CD14-positive monocyte (primary cell): ENCODE measurements at regions not wholly inside any gene's neighbourhood (a gene's known extent, or its start where the extent isn't known, plus 50 kb on each side); places are given as distances from the start of the nearest gene placed in this dataset.

Source experiments
- DNase-seq, 3 donors: peaks; one replicate each; pipeline ENCODE4 v3.0.0-alpha.2; 2011 to 2022
- H2AFZ ChIP-seq: 2 replicates; pipeline ENCODE4 v1.6.0; 2012; ENCODE audit warnings: mild to moderate bottlenecking, low read depth, low read length, inconsistent platforms; ENCODE audit not compliant: insufficient read depth, poor library complexity, severe bottlenecking
- H3K27ac ChIP-seq, 2 donors: 1 replicate in 1 of 2; 2 replicates in 1 of 2; pipeline ENCODE4 v1.5.1; 2012 to 2013; ENCODE audit warnings: low read length in 2 of 2, control low read depth in 1 of 2, inconsistent platforms in 1 of 2, low read depth in 1 of 2, mild to moderate bottlenecking in 1 of 2
- H3K27me3 ChIP-seq, 2 donors: one replicate each; pipeline versions ENCODE4 v1.6.0 to v1.6.1; 2011 to 2013; ENCODE audit warnings: low read length in 2 of 2; ENCODE audit not compliant: control insufficient read depth in 2 of 2, insufficient read depth in 2 of 2
- H3K36me3 ChIP-seq, 2 donors: replicated peaks in 1 of 2; 1 replicate in 1 of 2; 2 replicates in 1 of 2; pipeline versions ENCODE4 v1.5.1 to v1.6.1; 2012 to 2013; ENCODE audit warnings: low read length in 2 of 2, control low read depth in 1 of 2, inconsistent platforms in 1 of 2, mild to moderate bottlenecking in 1 of 2; ENCODE audit not compliant: insufficient read depth in 2 of 2, control insufficient read depth in 1 of 2
- H3K4me1 ChIP-seq, 2 donors: 1 replicate in 1 of 2; 2 replicates in 1 of 2; pipeline versions ENCODE4 v1.5.1 to v1.6.1; 2012 to 2013; ENCODE audit warnings: low read length in 2 of 2, control low read depth in 1 of 2, inconsistent platforms in 1 of 2, mild to moderate bottlenecking in 1 of 2, moderate library complexity in 1 of 2; ENCODE audit not compliant: insufficient read depth in 2 of 2, control insufficient read depth in 1 of 2
- H3K4me2 ChIP-seq: replicated peaks from 2 replicates; pipeline ENCODE3; 2012; ENCODE audit warnings: low read length, moderate library complexity, mild to moderate bottlenecking; ENCODE audit not compliant: poor library complexity, severe bottlenecking; ENCODE audit errors: extremely low read depth
- H3K4me3 ChIP-seq, 3 experiments: fragments of 200-600 bp in 1 of 3; sonication (generic) in 1 of 3; replicated peaks in 1 of 3; 1 replicate in 2 of 3; 2 replicates in 1 of 3; pipeline ENCODE4 v1.5.1; 2011 to 2013; ENCODE audit warnings: low read length in 3 of 3, mild to moderate bottlenecking in 3 of 3, control low read depth in 2 of 3, low read depth in 2 of 3, inconsistent platforms in 1 of 3, moderate library complexity in 1 of 3
- H3K79me2 ChIP-seq: 2 replicates; pipeline ENCODE4 v1.6.0; 2012; ENCODE audit warnings: mild to moderate bottlenecking, control low read depth, inconsistent platforms, low read length, moderate library complexity; ENCODE audit not compliant: insufficient read depth
- H3K9ac ChIP-seq: 2 replicates; pipeline ENCODE4 v1.6.0; 2017; ENCODE audit warnings: low read length, mild to moderate bottlenecking; ENCODE audit not compliant: insufficient read depth, poor library complexity, severe bottlenecking
- H3K9me3 ChIP-seq, 2 donors: replicated peaks in 1 of 2; 1 replicate in 1 of 2; 2 replicates in 1 of 2; pipeline versions ENCODE4 v1.5.1 to v1.6.1; 2012 to 2013; ENCODE audit warnings: low read length in 2 of 2, control low read depth in 1 of 2; ENCODE audit not compliant: control insufficient read depth in 1 of 2, insufficient read depth in 1 of 2
- H4K20me1 ChIP-seq: 2 replicates; pipeline ENCODE4 v1.6.0; 2012; ENCODE audit warnings: mild to moderate bottlenecking, low read length, control low read depth, moderate library complexity; ENCODE audit not compliant: insufficient read depth
- H3K27ac Mint-ChIP-seq, 7 donors: one replicate each; pipeline ENCODE4 v1.8.0; 2020; ENCODE audit warnings: mild to moderate bottlenecking in 7 of 7, mixed read lengths in 7 of 7, moderate library complexity in 6 of 7, inconsistent platforms in 2 of 7
- H3K27me3 Mint-ChIP-seq, 3 donors: one replicate each; pipeline ENCODE4 v1.8.0; 2021 to 2022; ENCODE audit warnings: low read depth in 3 of 3, mild to moderate bottlenecking in 3 of 3, mixed read lengths in 3 of 3, moderate library complexity in 3 of 3, inconsistent platforms in 1 of 3
- H3K36me3 Mint-ChIP-seq, 2 donors: one replicate each; pipeline ENCODE4 v1.8.0; 2020; ENCODE audit warnings: mixed read lengths in 2 of 2, inconsistent platforms in 1 of 2, mild to moderate bottlenecking in 1 of 2
- H3K4me1 Mint-ChIP-seq: one replicate; pipeline ENCODE4 v1.8.0; 2020; ENCODE audit warnings: mild to moderate bottlenecking, mixed read lengths
- H3K4me3 Mint-ChIP-seq, 2 donors: one replicate each; pipeline ENCODE4 v1.8.0; 2020; ENCODE audit warnings: mild to moderate bottlenecking in 2 of 2, mixed read lengths in 2 of 2, moderate library complexity in 1 of 2
- H3K9me3 Mint-ChIP-seq, 7 donors: one replicate each; pipeline ENCODE4 v1.8.0; 2020 to 2022; ENCODE audit warnings: mixed read lengths in 7 of 7, mild to moderate bottlenecking in 6 of 7, moderate library complexity in 6 of 7, inconsistent platforms in 2 of 7
- WGBS: methylation state at CpG from one replicate; pipeline ENCODE4 v1.1.5; 2013; ENCODE audit warnings: missing lambda C conversion rate; ENCODE audit not compliant: insufficient coverage; 5-methylcytosine and 5-hydroxymethylcytosine counted together
- intact Hi-C, 2 donors: fragments of 100-400 bp; cut with micrococcal nuclease; formaldehyde crosslinking; loops; one replicate each; pipeline versions ENCODE4 v1.15.0 to v1.15.1; 2023
- TF ChIP-seq, protein P1 (sequence below): fragments of 200-600 bp; IDR thresholded peaks from one replicate; pipeline ENCODE4 v1.8.0; 2022; ENCODE audit warnings: antibody characterized with exemption, mild to moderate bottlenecking

DNA sequence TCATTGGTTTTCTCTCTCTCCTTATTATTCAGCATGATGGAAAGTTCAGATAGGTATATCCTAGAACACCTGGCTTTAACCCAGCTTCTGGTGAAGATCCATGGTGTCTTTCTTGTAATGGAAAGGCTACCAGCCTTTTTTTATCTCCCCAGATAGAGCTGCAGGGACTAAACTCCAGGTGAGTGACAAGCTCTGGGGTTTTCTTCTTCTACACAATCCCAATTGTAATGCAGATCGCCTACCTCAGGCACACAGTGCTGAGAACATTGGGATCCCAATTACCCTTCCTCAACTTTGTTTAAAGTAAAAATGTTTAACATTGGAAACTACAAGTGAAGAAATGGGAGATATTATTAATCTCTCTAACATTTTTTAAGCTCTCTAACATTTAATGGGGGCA lies 1851.7 kb downstream of the PCDH9 start:
- Histone ChIP-seq H3K9ac (no peak overlapping the region), H3K27ac (no peak overlapping the region), H3K36me3 (no peaks in the 10 kb centered on the region), H3K9me3 (peaks cover 5 to 10% of the 10 kb centered on the region in 2 donors), H4K20me1 (no peaks in the 10 kb centered on the region), H3K4me2 (no peak overlapping the region), H3K4me3 (no peak overlapping the region), H3K79me2 (no peaks in the 10 kb centered on the region), H2AFZ (no peak overlapping the region), H3K4me1 (no peaks in the 10 kb centered on the region), H3K27me3 (no peaks in the 10 kb centered on the region)
- DNase-seq = no peak
- no CpG with 5 or more reads among the region's 1 CpG for WGBS
- H3K4me3 Mint-ChIP-seq = no peak overlapping the region
- no peak overlapping the region for H3K27ac Mint-ChIP-seq
- TF ChIP-seq, protein P1, sequence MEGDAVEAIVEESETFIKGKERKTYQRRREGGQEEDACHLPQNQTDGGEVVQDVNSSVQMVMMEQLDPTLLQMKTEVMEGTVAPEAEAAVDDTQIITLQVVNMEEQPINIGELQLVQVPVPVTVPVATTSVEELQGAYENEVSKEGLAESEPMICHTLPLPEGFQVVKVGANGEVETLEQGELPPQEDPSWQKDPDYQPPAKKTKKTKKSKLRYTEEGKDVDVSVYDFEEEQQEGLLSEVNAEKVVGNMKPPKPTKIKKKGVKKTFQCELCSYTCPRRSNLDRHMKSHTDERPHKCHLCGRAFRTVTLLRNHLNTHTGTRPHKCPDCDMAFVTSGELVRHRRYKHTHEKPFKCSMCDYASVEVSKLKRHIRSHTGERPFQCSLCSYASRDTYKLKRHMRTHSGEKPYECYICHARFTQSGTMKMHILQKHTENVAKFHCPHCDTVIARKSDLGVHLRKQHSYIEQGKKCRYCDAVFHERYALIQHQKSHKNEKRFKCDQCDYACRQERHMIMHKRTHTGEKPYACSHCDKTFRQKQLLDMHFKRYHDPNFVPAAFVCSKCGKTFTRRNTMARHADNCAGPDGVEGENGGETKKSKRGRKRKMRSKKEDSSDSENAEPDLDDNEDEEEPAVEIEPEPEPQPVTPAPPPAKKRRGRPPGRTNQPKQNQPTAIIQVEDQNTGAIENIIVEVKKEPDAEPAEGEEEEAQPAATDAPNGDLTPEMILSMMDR = no peak
- no peaks in the 10 kb centered on the region for H3K36me3 Mint-ChIP-seq
- peaks cover 2 to 18% (median 8%) of the 10 kb centered on the region in 7 donors for H3K9me3 Mint-ChIP-seq
- intact Hi-C loops = no loop called here
- H3K27me3 Mint-ChIP-seq = peaks cover 0 to 4% (median 0%) of the 10 kb centered on the region in 3 donors
- H3K4me1 Mint-ChIP-seq = no peaks in the 10 kb centered on the region

DNA sequence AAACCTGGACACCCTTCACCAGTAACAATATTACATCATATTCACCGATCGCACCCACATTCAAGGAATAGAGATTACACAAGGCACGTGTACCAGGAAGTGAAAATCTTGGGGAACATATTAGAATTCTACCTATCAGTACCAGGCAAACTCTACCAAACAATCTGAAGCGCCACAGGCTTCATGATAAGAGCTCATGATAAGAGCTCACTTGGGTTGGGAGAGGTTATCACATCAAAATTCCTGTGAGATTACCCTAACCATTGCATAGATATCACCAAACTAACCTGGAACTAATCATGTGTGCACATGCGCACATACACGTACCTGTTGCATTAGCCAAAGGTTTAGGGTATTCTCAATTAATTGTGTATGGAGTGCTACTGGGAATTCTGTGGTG lies 1861.3 kb downstream of the PCDH9 start:
- Mint-ChIP-seq H3K27me3 (no peaks in the 10 kb centered on the region), H3K4me3 (no peak overlapping the region), H3K9me3 (peaks cover 5 to 21% (median 16%) of the 10 kb centered on the region in 7 donors), H3K27ac (no peak overlapping the region), H3K4me1 (no peaks in the 10 kb centered on the region), H3K36me3 (no peaks in the 10 kb centered on the region)
- H2AFZ ChIP-seq = no peak overlapping the region
- no peak overlapping the region for H3K27ac ChIP-seq
- no CpG with 5 or more reads among the region's 6 CpGs for WGBS
- no peaks in the 10 kb centered on the region for H4K20me1 ChIP-seq
- H3K4me1 ChIP-seq = no peaks in the 10 kb centered on the region
- H3K36me3 ChIP-seq = no peaks in the 10 kb centered on the region
- H3K4me2 ChIP-seq = no peak overlapping the region
- H3K9ac ChIP-seq = no peak overlapping the region
- no peaks in the 10 kb centered on the region for H3K27me3 ChIP-seq
- no peak overlapping the region for H3K4me3 ChIP-seq
- H3K9me3 ChIP-seq = peaks cover 9 to 13% of the 10 kb centered on the region in 2 donors
- H3K79me2 ChIP-seq = no peaks in the 10 kb centered on the region
- TF ChIP-seq, protein P1 = no peak
- intact Hi-C loops = no loop called here
- no peak for DNase-seq
